IgD-negative memory B cell (primary cell): ENCODE measurements at regions not wholly inside any gene's neighbourhood (a gene's known extent, or its start where the extent isn't known, plus 50 kb on each side); places are given as distances from the start of the nearest gene placed in this dataset.

Experiments used
- H3K27ac Mint-ChIP-seq, 3 donors: one replicate each; pipeline ENCODE4 v1.8.0; 2020 to 2022; ENCODE audit warnings: mild to moderate bottlenecking in 3 of 3, mixed read lengths in 3 of 3, moderate library complexity in 1 of 3
- H3K27me3 Mint-ChIP-seq: one replicate; pipeline ENCODE4 v1.8.0; 2021; ENCODE audit warnings: mixed read lengths
- H3K36me3 Mint-ChIP-seq: one replicate; pipeline ENCODE4 v1.8.0; 2020; ENCODE audit warnings: mild to moderate bottlenecking, mixed read lengths
- H3K4me1 Mint-ChIP-seq, 3 donors: one replicate each; pipeline ENCODE4 v1.8.0; 2020 to 2022; ENCODE audit warnings: mixed read lengths in 3 of 3, mild to moderate bottlenecking in 1 of 3
- H3K4me3 Mint-ChIP-seq, 4 donors: one replicate each; pipeline ENCODE4 v1.8.0; 2020 to 2022; ENCODE audit warnings: mild to moderate bottlenecking in 4 of 4, mixed read lengths in 4 of 4, moderate library complexity in 3 of 4
- H3K9me3 Mint-ChIP-seq, 3 donors: one replicate each; pipeline ENCODE4 v1.8.0; 2020 to 2021; ENCODE audit warnings: mixed read lengths in 3 of 3, mild to moderate bottlenecking in 1 of 3

GRCh38 chr10:120641695-120642094, 184.7 kb downstream of the PLPP4 start:
- Mint-ChIP-seq H3K4me1 (no peaks in the 10 kb centered on the region), H3K9me3 (no peaks in the 10 kb centered on the region), H3K27ac (no peak overlapping the region), H3K4me3 (no peak overlapping the region), H3K36me3 (no peaks in the 10 kb centered on the region), H3K27me3 (peaks cover 3% of the 10 kb centered on the region)

GRCh38 chr10:120643351-120643750, 186.3 kb downstream of the PLPP4 start:
- Mint-ChIP-seq H3K4me1 (no peaks in the 10 kb centered on the region), H3K4me3 (no peak overlapping the region), H3K9me3 (no peaks in the 10 kb centered on the region), H3K36me3 (no peaks in the 10 kb centered on the region), H3K27ac (no peak overlapping the region), H3K27me3 (peaks cover 5% of the 10 kb centered on the region)

GRCh38 chr10:120644556-120645410, 187.8 kb downstream of the PLPP4 start:
- H3K4me1 Mint-ChIP-seq, result no peaks in the 10 kb centered on the region
- H3K36me3 Mint-ChIP-seq, result no peaks in the 10 kb centered on the region
- no peak overlapping the region for H3K27ac Mint-ChIP-seq
- H3K27me3 Mint-ChIP-seq, result peaks cover 5% of the 10 kb centered on the region
- no peak overlapping the region for H3K4me3 Mint-ChIP-seq
- no peaks in the 10 kb centered on the region for H3K9me3 Mint-ChIP-seq

DNA sequence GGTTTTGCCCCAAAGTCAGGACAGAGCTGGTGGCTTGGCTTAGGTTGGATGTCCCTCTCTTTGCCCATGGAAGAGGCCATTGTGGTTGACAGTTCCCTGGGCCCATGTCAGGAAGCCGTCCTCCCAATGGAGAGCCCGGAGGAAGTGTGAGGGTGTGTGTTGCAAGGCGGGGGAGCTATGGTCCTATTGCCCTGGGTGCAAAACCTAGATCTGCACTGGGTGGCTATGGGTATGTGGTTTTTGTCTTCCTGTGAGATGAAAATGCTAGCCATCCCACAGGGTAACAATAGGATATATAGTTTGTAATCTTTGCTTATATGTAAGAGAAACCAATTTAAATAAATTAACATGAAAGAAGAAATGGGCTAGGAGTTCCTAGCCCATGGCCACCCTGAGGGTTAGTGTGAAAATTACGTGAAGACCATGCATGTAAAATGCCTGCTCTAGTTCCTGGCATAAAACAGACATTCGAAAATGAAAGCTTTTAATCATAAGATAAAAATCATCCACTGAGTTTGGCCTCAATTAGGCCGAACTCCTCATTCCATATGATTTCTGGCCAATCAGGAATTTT, 189.2 kb downstream of the PLPP4 start:
- Mint-ChIP-seq H3K4me1 (no peaks in the 10 kb centered on the region), H3K27ac (no peak overlapping the region), H3K27me3 (peaks cover 2% of the 10 kb centered on the region), H3K36me3 (no peaks in the 10 kb centered on the region), H3K4me3 (no peak overlapping the region), H3K9me3 (no peaks in the 10 kb centered on the region)

DNA sequence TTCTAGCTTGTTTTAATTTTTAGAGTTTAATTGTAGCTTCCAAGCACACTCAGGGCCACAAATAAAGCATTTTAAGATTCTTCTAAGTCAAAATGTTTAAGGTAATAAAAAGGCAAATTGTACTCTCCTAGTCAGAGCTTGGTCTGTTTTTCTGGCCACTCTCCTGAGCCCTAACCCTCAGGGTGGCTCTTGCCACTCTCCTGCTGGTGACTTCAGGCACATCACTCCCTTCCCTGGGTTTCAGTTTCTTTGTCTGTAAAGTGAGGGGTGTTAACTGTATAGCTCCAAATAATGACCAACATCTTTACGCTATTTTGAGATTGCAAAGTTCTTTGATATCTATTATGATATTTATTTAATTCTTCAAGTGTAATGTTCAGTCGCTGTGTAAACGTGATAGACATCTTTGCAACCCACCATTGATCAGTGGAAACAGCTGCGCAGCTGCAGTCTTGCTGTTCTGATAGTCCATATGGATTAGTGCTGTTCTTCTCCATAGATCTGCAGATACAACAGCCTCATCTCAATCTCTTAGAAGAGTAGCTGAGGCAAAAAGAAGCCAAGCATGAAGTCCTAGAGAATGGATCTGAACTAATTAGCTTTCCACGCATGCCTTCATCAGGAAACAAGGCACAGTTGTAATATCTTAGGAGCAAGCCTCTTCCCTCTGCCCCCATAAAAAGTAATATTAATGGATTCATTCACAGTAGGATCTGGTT, 189.9 kb downstream of the PLPP4 start:
- H3K27ac Mint-ChIP-seq, result no peak overlapping the region
- no peaks in the 10 kb centered on the region for H3K9me3 Mint-ChIP-seq
- H3K27me3 Mint-ChIP-seq, result peaks cover 2% of the 10 kb centered on the region
- H3K4me1 Mint-ChIP-seq, result no peaks in the 10 kb centered on the region
- no peaks in the 10 kb centered on the region for H3K36me3 Mint-ChIP-seq
- no peak overlapping the region for H3K4me3 Mint-ChIP-seq

DNA sequence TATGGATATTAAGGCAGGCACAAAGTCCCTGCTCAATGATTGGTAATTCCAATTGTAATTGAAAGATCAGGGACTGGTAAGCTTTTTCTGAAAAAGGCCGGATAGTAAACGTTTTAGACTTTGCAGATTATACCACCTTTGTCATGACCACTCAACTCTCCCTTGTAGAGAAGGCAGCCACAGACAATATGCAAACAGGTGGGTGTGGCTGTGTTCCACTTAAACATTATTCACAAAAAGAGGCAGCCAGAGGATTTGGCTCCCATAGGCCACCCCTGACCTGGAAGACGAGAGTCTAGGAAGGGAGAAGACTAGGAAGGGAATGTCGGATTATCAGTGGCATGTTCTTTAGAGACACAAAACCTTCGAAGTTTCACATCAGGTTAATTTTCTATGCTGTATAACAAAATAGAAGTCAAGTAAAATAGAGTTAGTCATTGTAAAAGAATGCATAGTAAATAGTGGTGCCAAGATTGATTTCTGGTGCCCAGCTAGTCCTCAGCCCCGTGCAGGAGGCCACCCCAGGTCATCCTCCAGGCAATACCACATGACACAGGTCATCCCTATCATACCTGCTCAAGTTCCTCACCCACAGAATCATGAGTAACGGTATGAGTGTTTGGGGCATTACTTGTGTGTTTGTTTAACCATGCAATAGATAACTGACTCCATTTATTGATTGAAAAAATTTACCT, 193.8 kb downstream of the PLPP4 start:
- H3K4me1 Mint-ChIP-seq, result no peaks in the 10 kb centered on the region
- H3K36me3 Mint-ChIP-seq, result no peaks in the 10 kb centered on the region
- H3K27ac Mint-ChIP-seq, result no peak overlapping the region
- no peak overlapping the region for H3K4me3 Mint-ChIP-seq
- no peaks in the 10 kb centered on the region for H3K9me3 Mint-ChIP-seq
- peaks cover 4% of the 10 kb centered on the region for H3K27me3 Mint-ChIP-seq

DNA sequence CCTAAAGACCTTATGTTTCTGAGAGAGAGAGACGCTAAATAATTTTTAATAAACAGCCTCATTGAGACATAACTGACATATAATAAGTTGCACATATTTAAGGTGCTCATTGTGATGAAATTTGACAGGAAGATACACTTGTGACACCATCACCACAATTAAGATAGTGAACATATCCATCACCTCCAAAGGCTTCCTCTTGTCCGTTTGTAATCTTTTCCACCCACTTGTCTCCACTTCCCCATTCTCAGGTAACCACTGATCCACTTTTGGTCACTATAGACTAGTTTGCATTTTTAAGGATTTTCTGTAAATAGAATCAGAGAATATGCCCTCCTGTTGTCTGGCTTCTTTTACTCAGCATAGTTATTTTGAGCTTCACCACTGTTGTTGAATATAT, 195.1 kb upstream of the WDR11 start:
- Mint-ChIP-seq H3K27me3 (peaks cover 15% of the 10 kb centered on the region), H3K4me3 (no peak overlapping the region), H3K36me3 (no peaks in the 10 kb centered on the region), H3K4me1 (no peaks in the 10 kb centered on the region), H3K9me3 (no peaks in the 10 kb centered on the region), H3K27ac (no peak overlapping the region)

- Mint-ChIP-seq H3K4me1 (no peaks in the 10 kb centered on the region), H3K9me3 (no peaks in the 10 kb centered on the region), H3K27me3 (peaks cover 15% of the 10 kb centered on the region), H3K27ac (no peak overlapping the region), H3K4me3 (no peak overlapping the region), H3K36me3 (no peaks in the 10 kb centered on the region)
These were observed 193.8 kb upstream of the WDR11 start for GRCh38 chr10:120657371-120657770.

- H3K9me3 Mint-ChIP-seq, result no peaks in the 10 kb centered on the region
- no peaks in the 10 kb centered on the region for H3K36me3 Mint-ChIP-seq
- H3K4me3 Mint-ChIP-seq, result no peak overlapping the region
- H3K4me1 Mint-ChIP-seq, result no peaks in the 10 kb centered on the region
- peaks cover 15% of the 10 kb centered on the region for H3K27me3 Mint-ChIP-seq
- H3K27ac Mint-ChIP-seq, result no peak overlapping the region
These were observed 191.9 kb upstream of the WDR11 start for GRCh38 chr10:120658943-120659885.

GRCh38 chr10:120666308-120666707, 184.9 kb upstream of the WDR11 start:
- peaks cover 2% of the 10 kb centered on the region for H3K27me3 Mint-ChIP-seq
- H3K4me1 Mint-ChIP-seq, result no peaks in the 10 kb centered on the region
- H3K9me3 Mint-ChIP-seq, result no peaks in the 10 kb centered on the region
- H3K36me3 Mint-ChIP-seq, result no peaks in the 10 kb centered on the region
- H3K4me3 Mint-ChIP-seq, result no peak overlapping the region
- no peak overlapping the region for H3K27ac Mint-ChIP-seq

DNA sequence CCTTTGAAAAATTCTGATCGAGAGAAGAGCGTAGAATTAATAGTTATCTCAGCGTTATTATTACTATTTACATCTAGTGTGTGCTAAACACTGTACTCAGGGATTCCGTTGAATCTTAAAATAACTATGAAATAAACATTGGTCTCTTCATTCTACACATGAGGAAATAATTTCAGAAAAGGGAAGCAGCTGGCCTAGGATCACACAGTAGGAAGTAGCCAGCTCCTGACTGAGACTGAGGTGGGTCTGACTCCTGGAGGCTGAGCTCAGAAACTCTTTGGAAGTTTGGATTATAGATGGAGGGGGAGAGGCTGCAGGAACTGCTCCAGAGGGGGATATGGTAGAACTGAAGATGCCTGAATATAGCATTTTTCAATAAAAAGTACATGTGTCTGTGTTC, 183.9 kb upstream of the WDR11 start:
- no peak overlapping the region for H3K4me3 Mint-ChIP-seq
- H3K4me1 Mint-ChIP-seq, result no peaks in the 10 kb centered on the region
- no peaks in the 10 kb centered on the region for H3K36me3 Mint-ChIP-seq
- H3K9me3 Mint-ChIP-seq, result peaks cover 0 to under 1% (median 0%) of the 10 kb centered on the region in 3 donors
- H3K27me3 Mint-ChIP-seq, result peaks cover 2% of the 10 kb centered on the region
- no peak overlapping the region for H3K27ac Mint-ChIP-seq

DNA sequence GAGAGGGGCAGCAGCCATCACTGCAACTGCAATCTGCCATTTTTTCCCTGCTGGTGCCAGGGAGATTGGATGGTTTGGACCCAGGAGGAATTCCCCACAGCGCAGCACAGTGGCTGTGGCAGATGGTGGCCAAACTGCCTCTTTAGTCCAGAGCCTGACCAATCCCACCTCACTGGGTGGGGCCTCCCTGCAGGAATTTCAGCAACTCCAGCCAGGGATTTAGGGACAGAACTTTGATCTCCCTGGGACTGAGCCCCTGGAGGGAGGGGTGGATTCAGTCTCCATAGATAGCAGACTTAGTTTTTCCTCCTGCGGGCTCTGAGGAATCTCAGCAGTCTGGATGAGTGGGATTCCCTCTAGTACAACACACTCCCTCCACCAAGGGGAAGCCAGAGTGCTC, 179.7 kb upstream of the WDR11 start:
- Mint-ChIP-seq H3K4me1 (no peaks in the 10 kb centered on the region), H3K27me3 (peaks cover 2% of the 10 kb centered on the region)

DNA sequence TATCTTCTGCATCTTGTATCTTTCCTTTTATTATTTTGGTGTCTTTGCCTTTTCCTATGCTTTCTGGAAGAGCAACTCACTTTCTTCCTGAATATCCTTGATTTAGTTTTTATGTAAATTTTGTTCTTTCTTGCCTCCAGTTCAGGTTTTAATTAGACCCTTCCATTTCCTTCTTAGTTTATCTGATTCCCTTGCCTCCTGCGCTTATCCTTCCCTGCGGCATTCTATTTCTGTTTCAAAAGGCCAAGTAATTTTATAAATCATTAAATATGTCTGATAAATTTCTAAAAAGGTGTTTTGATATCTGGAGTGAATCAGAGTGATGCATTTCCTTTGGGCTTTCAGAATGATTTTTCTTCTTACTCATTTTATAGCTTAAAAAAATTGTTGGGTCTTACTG, 167.7 kb upstream of the WDR11 start:
- no peak overlapping the region for H3K4me3 Mint-ChIP-seq
- H3K27ac Mint-ChIP-seq, result no peak overlapping the region
- H3K36me3 Mint-ChIP-seq, result no peaks in the 10 kb centered on the region
- peaks cover 0 to under 1% (median 0%) of the 10 kb centered on the region in 3 donors for H3K9me3 Mint-ChIP-seq
- H3K4me1 Mint-ChIP-seq, result peaks cover 0 to 1% (median 0%) of the 10 kb centered on the region in 3 donors
- peaks cover 1% of the 10 kb centered on the region for H3K27me3 Mint-ChIP-seq

More for the DNA sequence above, 179.7 kb upstream of the WDR11 start:
- Mint-ChIP-seq H3K36me3 (no peaks in the 10 kb centered on the region), H3K4me3 (no peak overlapping the region), H3K27ac (no peak overlapping the region), H3K9me3 (peaks cover 6 to 10% (median 7%) of the 10 kb centered on the region in 3 donors)

GRCh38 chr10:120684226-120684625, 166.9 kb upstream of the WDR11 start:
- H3K4me1 Mint-ChIP-seq, result peaks cover 0 to 1% (median 0%) of the 10 kb centered on the region in 3 donors

More at GRCh38 chr10:120684226-120684625, 166.9 kb upstream of the WDR11 start:
- H3K4me3 Mint-ChIP-seq, result no peak overlapping the region
- H3K9me3 Mint-ChIP-seq, result peaks cover 0 to 2% (median 0%) of the 10 kb centered on the region in 3 donors
- no peak overlapping the region for H3K27ac Mint-ChIP-seq
- H3K27me3 Mint-ChIP-seq, result peaks cover 1% of the 10 kb centered on the region
- no peaks in the 10 kb centered on the region for H3K36me3 Mint-ChIP-seq
